Mucosa of gallbladder (tissue), 1 donor: ENCODE measurements at regions not wholly inside any gene's neighbourhood (a gene's known extent, or its start where the extent isn't known, plus 50 kb on each side); places are given as distances from the start of the nearest gene placed in this dataset.
"Not testable (repeated sequence)": the region's sequence is repeated elsewhere in the genome, so short reads cannot be mapped to it uniquely, and the experiment has no call there.

Experiments
- DNase-seq: peaks from one replicate; pipeline ENCODE4 v3.0.0-alpha.2; 2020; ENCODE audit warnings: low spot score
- donor health status: DM: no; HTN: no; CAD: no.

DNA sequence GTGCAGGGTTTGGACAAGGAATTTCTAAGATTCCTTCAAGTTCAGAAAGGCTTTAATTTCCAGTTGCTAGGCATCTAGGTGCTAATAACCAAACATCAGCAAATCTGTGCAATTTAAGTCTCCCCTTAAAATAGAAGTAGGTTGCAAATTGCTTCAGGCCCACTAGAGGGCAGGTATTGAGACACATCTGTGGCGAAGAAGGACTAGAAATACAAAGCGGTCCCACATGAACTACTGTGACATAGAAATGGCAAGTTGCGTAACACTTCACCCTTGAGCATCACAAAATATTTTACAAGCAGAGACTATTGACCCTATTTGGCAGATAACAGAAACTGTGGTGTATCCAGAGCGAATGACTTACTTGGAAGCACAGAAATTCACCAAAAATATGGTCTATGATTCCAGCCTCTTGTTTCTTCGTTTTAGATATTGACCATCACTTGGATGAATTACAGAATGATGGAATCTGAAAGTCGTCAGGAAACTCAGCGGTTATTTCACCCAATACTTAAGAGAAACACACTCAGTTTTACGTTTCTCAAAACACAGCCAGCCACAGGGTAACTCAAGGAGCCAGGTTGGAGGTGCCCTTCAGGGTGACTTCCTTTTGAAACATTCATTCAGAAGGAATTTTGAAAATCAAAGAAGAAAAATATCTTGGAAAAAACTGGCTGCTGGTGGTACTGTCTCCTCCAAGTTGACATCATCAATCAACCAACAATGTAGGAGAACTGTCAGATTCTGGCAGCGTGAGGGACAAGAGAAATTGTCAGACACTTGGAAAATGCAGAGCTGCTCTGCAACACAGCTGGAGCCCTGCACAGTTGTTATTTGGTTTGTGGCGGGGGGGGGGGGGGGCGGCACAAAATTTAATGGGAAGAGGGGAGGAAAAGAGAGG, 256.3 kb upstream of the MINDY3 start:
- no peak for DNase-seq

DNA sequence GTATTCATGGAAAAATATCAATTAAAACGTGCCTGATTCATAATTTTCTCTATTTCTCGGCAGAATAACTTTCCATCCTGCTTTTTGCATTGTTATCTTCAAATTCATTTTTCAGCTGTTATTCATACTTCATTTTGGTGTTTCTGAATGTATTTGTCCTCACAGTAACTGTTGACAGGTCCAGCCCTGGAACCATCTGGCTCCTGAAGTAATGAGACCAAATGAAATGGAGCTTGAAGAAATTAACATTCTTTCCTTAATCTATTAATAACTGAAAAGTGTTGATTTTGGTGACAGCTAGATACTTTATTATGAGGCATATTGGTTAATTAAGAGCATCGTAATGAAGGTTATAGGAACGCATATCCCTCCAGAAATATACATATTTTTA, 257.0 kb upstream of the MINDY3 start:
- no peak for DNase-seq

DNA sequence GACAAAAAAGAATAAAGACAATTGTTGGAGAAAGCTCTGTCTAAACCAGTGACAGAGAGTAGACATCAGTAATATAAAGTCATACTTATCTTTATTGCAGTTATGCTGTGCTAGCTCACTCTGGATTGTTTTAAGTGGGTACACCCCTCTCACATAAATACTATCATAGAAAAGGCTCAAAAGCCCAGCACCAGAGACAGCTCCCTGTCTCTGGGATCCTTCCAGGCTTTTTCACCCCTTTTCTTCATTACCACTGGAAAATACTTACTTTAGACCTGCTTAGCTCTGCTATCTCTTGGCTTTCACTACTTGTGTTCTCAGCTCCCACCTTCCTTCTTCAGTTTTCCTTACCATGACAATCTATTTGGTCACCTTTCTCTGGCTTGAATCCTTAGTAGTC, 259.1 kb upstream of the MINDY3 start:
- no peak for DNase-seq

DNA sequence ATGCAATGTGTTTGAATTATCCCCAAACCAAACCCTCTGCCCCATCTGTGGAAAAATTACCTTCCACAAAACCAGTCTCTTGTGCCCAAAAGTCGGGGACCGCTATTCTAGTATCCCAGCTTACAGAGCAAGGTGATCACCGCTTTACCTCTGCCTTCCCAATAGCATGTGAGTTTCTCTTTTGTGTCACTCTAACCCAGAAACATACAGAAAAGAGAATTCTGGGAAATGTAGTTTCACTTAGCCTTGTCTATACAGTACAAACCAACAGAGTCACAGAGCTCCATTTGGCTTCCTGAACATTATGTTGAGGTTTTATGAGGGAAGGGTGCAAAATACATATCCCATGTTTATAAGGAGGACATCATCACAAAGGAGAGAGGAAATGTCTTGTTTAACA, 260.3 kb upstream of the MINDY3 start:
- no peak for DNase-seq

DNA sequence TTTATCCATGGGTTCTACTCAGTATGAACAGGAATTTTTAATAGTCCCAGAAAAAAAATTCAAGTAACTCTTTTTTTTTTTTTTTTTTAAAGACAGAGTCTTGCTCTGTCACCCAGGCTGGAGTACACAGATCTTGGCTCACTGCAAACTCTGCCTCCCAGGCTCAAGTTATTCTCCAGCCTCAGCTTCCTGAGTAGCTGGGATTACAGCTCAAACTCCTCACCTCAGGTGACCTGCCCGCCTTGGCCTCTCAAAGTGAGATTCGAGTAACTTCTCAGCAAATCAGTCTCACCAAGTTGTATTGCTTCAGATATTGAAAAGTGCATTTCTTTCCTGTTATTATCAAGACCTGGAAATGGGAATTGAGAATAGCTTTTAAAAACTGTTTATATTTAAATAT, 281.2 kb upstream of the MINDY3 start:
- no peak for DNase-seq

DNA sequence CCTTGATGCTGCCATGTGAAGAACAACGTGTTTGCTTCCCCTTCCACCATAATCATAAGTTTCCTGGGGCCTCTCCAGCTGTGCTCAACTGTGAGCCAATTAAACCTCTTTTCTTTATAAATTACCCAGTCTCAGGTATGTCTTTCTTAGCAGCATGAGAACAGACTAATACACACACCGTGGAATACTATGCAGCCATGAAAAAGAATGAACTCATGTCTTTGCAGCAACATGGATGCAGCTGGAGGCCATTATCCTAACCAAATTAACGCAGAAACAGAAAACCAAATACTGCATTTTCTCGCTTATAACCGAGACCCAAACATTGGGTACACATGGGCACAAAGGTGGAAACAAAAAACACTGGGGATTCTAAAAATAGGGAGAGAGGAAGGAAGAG, 286.7 kb upstream of the MINDY3 start:
- no peak for DNase-seq

DNA sequence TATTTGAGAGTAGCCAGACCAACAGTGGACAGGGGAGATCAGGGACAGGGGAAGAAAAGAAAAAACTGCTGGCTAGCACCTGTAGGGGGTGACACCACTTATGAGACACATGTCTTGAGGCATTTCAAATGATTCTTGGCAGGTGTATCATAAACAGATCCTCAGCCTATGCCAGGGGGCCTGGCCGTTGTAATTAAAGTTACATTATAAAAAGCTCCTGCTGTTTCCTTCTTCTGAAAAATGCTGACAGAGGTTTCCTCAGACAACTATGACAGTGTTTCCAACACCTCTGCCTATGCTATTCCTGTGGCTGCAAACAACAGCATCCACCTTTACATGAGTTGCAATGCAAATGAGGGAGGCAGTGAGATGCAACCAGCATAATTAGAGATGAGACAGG, 281.0 kb upstream of the PTER start:
- no peak for DNase-seq

DNA sequence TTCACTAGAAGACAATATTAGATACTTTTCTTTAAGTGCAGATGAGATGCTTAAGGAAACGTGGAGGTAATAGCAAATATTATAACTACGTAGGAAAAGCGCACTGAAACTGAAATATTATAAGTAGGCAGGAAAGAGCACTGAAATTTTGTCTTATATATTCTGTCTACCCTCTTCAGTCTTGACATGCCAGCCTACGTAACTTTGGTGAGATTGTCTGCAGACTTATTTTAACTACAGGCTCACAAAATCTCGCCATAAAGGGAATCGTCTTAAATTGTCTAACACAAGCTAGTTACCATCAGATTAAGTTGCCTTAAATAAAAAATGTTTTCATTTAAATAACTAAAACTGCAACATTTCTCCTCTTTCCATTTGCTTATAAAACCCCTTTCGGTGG, 280.1 kb upstream of the PTER start:
- DNase-seq, result no peak

DNA sequence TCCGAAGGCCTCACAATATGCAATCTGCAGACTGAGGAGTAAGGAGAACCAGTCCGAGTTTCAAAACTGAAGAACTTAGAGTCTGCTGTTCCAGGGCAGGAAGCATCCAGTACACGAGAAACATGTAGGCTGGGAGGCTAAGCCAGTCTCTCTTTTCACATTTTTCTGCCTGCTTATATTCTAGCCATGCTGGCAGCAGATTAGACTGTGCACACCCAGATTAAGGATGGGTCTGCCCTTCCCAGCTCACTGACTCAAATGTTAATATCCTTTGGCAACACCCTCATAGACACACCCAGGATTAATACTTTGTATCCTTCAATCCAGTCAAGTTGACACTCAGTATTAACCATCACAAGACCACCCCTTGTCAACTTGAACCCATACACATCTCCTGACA, 271.7 kb upstream of the PTER start:
- DNase-seq, result not testable (repeated sequence)

DNA sequence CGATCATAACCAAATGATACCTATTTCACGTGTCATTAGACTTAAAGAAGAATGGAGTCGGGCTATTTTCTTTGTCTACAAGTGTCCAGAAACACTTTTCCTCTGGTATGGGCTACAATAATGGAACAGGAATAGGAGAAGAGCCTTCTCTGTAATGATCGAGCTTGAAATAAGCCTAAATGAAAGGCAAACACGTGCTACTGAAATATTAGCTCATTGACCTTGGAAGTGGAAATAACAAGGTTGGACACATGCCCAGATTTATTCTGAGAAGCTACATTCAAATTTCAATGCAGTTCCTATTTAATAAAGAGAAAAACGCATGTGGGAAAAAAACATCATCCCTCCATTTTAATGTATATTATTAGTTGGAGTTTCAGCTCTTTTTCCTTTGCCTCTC, 254.7 kb upstream of the PTER start:
- DNase-seq, result no peak

DNA sequence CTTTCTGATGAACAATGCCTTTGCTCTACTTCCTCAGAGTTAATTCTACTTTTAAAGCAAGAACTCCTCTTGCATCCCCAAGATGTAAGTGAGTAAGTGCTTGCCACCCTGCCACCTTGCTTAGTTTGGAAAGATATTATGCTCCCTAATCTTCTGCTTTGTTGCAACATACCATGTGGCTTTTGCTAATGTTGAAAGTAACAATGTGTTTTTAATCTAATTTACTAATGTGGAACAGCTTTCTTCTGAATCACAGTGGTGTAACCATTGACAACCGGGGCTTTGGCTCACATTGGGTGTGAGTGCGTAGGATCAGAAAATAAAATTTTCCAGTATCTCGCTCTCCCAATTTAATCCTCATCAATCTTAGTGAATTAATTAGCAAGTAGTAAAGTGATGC, 254.1 kb upstream of the PTER start:
- no peak for DNase-seq

DNA sequence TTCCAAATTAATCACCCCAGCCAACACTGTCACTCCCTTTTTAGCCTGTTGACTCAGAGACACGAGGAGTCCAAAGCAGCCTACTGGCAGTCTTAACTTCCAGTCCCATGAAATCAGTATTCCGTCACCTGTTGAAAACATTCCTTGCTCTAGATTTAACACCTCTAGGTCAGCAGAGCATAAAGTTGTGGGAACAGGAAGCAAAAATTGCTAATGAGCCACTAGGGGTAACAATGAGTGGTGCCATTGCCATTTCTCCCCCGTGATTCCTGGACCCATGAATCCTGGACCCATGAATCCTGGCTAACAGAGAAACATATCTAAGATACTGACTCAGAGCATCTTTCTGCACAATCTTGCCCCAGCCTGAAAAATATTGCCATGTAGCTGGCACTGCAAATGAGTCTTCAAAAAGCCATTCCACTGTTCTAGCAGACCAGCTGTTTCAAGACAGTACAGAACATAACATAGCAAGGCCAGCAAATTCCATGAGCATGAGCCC, 252.7 kb upstream of the PTER start:
- DNase-seq, result no peak

DNA sequence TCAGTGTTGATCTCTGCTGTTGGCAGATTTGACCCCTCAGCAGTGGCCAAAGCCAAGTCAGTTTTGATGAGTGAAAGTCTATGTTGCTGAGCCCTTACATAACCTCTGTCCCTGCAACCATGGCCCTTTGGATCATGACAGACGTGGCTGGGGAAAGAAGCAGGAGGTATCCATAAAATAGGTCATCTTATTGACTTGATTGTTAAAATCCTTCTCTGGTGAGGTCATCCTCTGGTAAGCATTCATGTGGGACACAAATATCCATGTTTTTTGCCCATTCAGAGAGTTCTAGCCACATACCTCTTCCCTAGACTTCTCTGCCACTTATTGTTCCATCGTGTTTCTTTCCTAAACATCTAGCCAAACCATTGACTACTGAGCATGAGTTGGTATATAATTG, 251.9 kb upstream of the PTER start:
- DNase-seq, result no peak

DNA sequence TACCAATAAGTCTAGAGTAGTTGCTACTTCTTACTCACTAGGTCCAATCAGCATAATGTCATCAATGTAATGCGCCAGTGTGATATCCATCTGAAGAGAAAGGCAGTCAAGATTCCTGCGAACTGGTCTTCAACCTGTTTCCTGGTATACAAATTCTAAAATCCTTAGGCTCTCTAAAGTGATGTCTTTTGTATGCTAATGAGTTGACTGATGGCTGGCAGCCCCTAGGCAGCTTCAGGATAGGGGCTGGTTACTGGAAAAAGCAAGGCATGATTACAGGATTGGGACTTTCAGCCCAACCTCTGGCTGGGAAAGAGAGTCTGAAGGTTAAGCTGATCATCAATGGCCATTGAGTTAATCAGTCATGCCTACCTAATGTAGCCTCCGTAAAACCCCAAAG, 250.2 kb upstream of the PTER start:
- DNase-seq, result no peak

DNA sequence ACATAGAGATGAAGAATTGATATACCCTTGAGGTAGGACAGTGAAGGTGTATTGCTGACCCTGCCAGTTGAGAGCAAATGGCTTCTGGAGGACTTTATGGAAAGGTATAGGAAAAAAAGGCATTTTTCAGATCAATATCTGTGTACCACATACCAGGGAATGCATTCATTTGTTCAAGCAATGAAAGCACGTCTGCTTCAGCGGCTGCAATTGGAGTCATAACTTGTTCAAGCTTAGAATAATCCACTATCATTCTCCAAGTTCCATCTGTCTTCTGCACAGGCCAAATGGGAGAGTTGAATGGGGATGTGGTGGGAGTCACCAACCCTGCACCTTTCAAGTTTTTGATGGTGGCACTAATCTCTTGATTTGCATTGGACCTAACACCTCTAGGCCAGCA, 249.6 kb upstream of the PTER start:
- no peak for DNase-seq

DNA sequence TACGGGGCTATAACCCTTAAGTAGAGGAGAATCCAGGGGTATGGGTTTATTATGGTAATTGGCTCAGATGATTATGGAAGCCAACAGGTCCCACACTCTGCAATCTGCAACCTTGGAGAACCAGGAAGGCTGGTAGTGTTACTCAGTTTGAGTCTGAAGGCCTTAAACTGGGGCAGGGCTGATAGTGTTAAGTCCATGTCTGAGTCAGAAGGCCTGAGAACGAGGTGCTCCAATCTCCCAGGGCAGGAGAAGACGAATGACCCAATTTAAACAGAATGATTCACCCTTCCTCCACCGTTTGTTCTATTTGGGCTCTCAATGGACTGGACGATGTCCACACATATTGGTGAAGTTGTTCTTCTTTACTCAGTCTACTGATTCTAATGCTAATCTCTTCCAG, 244.5 kb upstream of the PTER start:
- no peak for DNase-seq

DNA sequence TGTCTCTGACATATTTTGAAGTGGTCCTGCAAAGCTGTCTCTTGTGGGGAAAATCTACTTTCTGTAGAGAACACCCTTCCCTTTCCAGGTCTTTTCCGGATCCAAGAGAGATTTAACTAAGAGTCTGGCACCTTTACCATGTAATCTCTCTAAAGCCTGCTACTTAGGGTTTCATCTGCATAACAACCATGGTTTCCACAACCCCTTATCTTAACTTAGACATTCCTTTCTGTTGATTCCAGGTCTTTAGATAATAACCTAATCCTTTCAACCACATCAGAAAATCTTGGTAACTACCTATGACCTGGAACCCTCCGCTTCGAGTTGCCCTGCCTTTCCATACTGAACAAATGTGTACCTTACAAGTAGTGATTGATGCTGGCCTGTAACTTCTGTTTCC, 243.6 kb upstream of the PTER start:
- no peak for DNase-seq

DNA sequence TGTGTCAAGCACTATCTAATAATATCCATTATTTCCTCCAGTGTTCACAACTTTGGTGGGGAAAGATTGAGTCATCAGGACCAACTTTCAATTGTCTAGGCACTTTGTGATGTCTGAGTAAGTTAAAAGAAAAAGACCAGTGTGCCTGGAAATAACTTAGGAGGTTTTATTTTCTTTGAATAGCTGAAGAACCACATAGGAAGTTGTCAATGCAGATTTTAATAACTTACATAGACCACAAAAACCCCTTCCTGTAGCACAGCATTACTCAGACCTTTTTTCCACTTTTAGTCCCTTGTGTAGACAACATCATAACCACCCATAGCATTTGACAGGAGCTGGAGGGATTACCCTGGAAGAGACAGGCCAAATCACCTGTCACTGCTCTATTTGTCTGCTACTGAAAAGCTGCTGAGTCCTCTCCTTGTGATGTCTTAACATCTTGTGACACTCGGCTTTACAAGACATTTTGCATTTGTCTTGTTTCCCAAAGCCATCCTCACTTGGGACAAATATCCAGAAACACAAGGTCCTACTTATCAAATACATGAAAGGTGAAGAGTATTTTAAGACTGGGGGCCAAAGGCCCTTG, 241.5 kb upstream of the PTER start:
- no peak for DNase-seq

DNA sequence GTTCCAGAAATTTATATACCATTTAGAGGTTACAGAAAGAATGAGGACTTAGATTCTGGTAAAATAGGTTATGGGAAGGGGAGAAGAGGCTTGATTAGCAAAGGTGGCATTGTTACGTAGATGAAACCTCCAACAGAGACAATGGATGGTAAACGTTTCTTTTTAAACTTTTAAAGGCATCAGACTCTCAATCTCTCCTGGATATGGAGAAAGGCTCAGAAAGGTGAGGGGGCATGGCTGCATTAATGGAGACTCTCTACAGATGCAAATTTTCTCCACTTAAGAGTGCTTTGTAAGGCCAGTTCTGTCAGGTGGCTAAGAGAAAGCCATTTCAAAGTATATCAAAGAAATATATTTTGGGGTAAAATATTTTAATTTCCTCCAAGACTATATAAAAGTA, 240.9 kb upstream of the PTER start:
- no peak for DNase-seq

DNA sequence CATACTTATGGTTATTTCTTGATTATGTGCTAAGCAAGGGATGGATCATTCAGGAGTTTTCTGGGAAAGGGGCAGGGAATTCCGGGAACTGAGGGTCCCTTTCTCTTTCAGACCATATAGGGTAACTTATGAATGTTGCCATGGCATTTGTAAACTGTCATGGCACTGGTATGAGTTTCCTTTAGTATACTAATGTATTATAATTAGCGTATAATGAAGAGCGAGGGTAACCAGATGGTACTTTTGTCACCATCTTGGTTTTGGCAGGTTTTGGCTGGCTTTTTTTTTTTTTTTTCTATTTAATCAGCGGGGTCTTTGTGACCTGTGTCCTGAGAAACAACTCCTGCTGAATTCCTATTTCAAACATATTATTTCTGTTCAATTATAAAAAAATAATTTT, 237.6 kb upstream of the PTER start:
- no peak for DNase-seq

DNA sequence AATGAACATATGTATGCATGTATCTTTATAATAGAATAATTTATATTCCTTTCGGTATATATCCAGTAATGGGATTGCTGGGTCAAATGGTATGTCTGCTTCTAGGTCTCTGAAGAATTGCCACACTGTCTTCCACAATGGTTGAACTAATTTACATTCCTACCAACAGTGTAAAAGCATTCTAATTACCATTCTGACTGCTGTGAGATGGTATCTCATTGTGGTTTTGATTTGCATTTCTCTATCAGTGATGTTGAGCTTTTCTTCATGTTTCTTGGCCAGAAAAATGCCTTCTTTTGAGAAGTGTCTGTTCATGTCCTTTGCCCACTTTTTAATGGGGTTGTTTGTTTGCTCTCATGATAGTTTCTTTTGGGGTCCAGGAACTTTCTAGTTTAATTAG, 213.2 kb upstream of the PTER start:
- DNase-seq, result not testable (repeated sequence)

DNA sequence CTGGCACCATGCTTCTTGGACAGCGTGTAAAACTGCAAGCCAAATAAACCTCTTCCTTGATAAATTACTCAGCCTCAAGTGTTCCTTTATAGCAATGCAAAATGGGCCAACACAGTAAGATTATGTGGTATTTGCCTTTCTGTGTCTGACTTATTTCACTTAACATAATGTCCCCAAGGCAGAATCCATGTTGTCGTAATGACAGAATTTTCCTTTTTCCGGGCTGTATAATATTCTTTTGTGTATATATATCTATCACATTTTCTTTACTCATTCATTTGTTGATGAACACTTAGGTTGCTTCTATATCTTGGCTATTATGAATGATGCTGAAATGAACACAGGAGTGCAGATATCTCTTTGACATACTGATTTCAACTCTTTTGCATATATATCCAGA, 209.1 kb upstream of the PTER start:
- DNase-seq, result no peak

DNA sequence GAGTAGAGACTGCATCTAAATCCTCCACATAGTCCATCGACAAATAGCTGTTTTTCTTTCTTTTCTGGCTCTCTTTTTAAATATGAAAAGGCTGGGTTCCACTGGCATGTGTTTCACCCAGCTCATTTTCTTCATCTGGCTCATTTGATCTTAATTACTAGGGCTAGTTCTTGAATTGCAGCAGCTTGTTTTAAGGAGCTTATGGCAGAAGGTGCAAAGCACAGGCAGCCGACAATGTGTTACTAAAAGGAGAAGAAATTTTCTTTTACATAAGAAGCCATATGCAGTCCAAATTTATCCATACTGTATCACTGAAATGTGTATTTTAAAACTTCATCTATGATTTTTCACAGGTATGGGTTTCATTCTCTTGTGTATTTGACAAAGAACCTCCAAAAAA, 205.6 kb upstream of the PTER start:
- no peak for DNase-seq
